ENCODE measurements at regions not wholly inside any gene's neighbourhood (a gene's known extent, or its start where the extent isn't known, plus 50 kb on each side); places are given as distances from the start of the nearest gene placed in this dataset.
"Not testable (repeated sequence)": the region's sequence is repeated elsewhere in the genome, so short reads cannot be mapped to it uniquely, and the experiment has no call there.

GRCh38 chr2:183964565-183964964 lies 633.8 kb upstream of the ZNF804A start:
- no peaks in the 10 kb centered on the region for H3K27me3 ChIP-seq (ENCODE audit: insufficient read depth, low read depth, low read length)
- H3K27ac ChIP-seq (ENCODE audit: low read length) = no peak overlapping the region
- H3K4me3 ChIP-seq (ENCODE audit: low read length) = no peak overlapping the region
- H4K20me1 ChIP-seq (ENCODE audit: insufficient read depth) = no peaks in the 10 kb centered on the region
- no peaks in the 10 kb centered on the region for H3K9me3 ChIP-seq (ENCODE audit: low read length)
- no peak overlapping the region for H3K4me2 ChIP-seq (ENCODE audit: low read length)
- no peak overlapping the region for H2AFZ ChIP-seq (ENCODE audit: low read depth, low read length)
- H3K36me3 ChIP-seq (ENCODE audit: insufficient read depth, low read length) = no peaks in the 10 kb centered on the region
- TF ChIP-seq TAF1 (IDR thresholded peaks at IDR 0.05; ENCODE audit: low read depth) (no peak), REST (IDR thresholded peaks at IDR 0.05; ENCODE audit: borderline replicate concordance) (no peak), POLR2AphosphoS5 (IDR thresholded peaks at IDR 0.05) (no peak), SMC3 (conservative IDR thresholded peaks at IDR 0.05; ENCODE audit: poor library complexity) (no peak), RAD21 (conservative IDR thresholded peaks at IDR 0.05) (no peak), MXI1 (conservative IDR thresholded peaks at IDR 0.05; ENCODE audit: poor library complexity, severe bottlenecking) (no peak), CTCF (IDR thresholded peaks at IDR 0.05; ENCODE audit: poor library complexity, severe bottlenecking) (no peak), EP300 (conservative IDR thresholded peaks at IDR 0.05; ENCODE audit: poor library complexity, severe bottlenecking) (no peak), EZH2 (IDR thresholded peaks at IDR 0.05; ENCODE audit: borderline replicate concordance, insufficient read depth, low read length, poor library complexity, severe bottlenecking) (no peak)
- H3K9me2 ChIP-seq (ENCODE audit: insufficient read depth, low read length) = no peaks in the 10 kb centered on the region
- H3K79me2 ChIP-seq (replicated peaks; ENCODE audit: insufficient read depth, low read length) = no peaks in the 10 kb centered on the region
- no peak overlapping the region for H3K9ac ChIP-seq (ENCODE audit: low read length)
- H3F3A ChIP-seq (ENCODE audit: insufficient read depth, low read length, poor library complexity, severe bottlenecking) = no peaks in the 10 kb centered on the region

- H3K9me3 ChIP-seq (ENCODE audit: low read length) = no peaks in the 10 kb centered on the region
- TF ChIP-seq CTCF (IDR thresholded peaks at IDR 0.05; ENCODE audit: poor library complexity, severe bottlenecking) = no peak
- no peak for TF ChIP-seq RAD21 (conservative IDR thresholded peaks at IDR 0.05)
- no peak for TF ChIP-seq MXI1 (conservative IDR thresholded peaks at IDR 0.05; ENCODE audit: poor library complexity, severe bottlenecking)
- no peak for TF ChIP-seq POLR2AphosphoS5 (IDR thresholded peaks at IDR 0.05)
- no peak for TF ChIP-seq EZH2 (IDR thresholded peaks at IDR 0.05; ENCODE audit: borderline replicate concordance, insufficient read depth, low read length, poor library complexity, severe bottlenecking)
- no peak for TF ChIP-seq TAF1 (IDR thresholded peaks at IDR 0.05; ENCODE audit: low read depth)
- TF ChIP-seq SMC3 (conservative IDR thresholded peaks at IDR 0.05; ENCODE audit: poor library complexity) = no peak
- TF ChIP-seq REST (IDR thresholded peaks at IDR 0.05; ENCODE audit: borderline replicate concordance) = no peak
- no peak for TF ChIP-seq EP300 (conservative IDR thresholded peaks at IDR 0.05; ENCODE audit: poor library complexity, severe bottlenecking)
- H3K27me3 ChIP-seq (ENCODE audit: insufficient read depth, low read depth, low read length) = no peaks in the 10 kb centered on the region
- no peaks in the 10 kb centered on the region for H3K36me3 ChIP-seq (ENCODE audit: insufficient read depth, low read length)
- H3F3A ChIP-seq (ENCODE audit: insufficient read depth, low read length, poor library complexity, severe bottlenecking) = no peaks in the 10 kb centered on the region
- H3K9me2 ChIP-seq (ENCODE audit: insufficient read depth, low read length) = no peaks in the 10 kb centered on the region
- H3K79me2 ChIP-seq (replicated peaks; ENCODE audit: insufficient read depth, low read length) = no peaks in the 10 kb centered on the region
- H3K4me2 ChIP-seq (ENCODE audit: low read length) = no peak overlapping the region
- H3K27ac ChIP-seq (ENCODE audit: low read length) = no peak overlapping the region
- no peak overlapping the region for H3K9ac ChIP-seq (ENCODE audit: low read length)
- no peak overlapping the region for H3K4me3 ChIP-seq (ENCODE audit: low read length)
- no peaks in the 10 kb centered on the region for H4K20me1 ChIP-seq (ENCODE audit: insufficient read depth)
- no peak overlapping the region for H2AFZ ChIP-seq (ENCODE audit: low read depth, low read length)
Measured at GRCh38 chr2:183967756-183968155, 630.6 kb upstream of the ZNF804A start.

GRCh38 chr2:183975676-183976075 lies 622.7 kb upstream of the ZNF804A start:
- not testable (repeated sequence) for H3K4me2 ChIP-seq (ENCODE audit: low read length); H4K20me1 ChIP-seq (ENCODE audit: insufficient read depth); H3K9me3 ChIP-seq (ENCODE audit: low read length); H3K27me3 ChIP-seq (ENCODE audit: insufficient read depth, low read depth, low read length); H3K9me2 ChIP-seq (ENCODE audit: insufficient read depth, low read length); H3K27ac ChIP-seq (ENCODE audit: low read length); H3K79me2 ChIP-seq (replicated peaks; ENCODE audit: insufficient read depth, low read length); H3K36me3 ChIP-seq (ENCODE audit: insufficient read depth, low read length); H3K4me3 ChIP-seq (ENCODE audit: low read length); H3F3A ChIP-seq (ENCODE audit: insufficient read depth, low read length, poor library complexity, severe bottlenecking); H3K9ac ChIP-seq (ENCODE audit: low read length); H2AFZ ChIP-seq (ENCODE audit: low read depth, low read length)
